Heart left ventricle (tissue), 16 donors: ENCODE measurements at regions not wholly inside any gene's neighbourhood (a gene's known extent, or its start where the extent isn't known, plus 50 kb on each side); places are given as distances from the start of the nearest gene placed in this dataset.

Source experiments
- ATAC-seq, 4 donors: fragments of 200-7000 bp; cut with Tn5 transposase; one replicate each; pipeline ENCODE4 v1.9.1; 2020 to 2022; ENCODE audit warnings: moderate library complexity in 4 of 4, mild to moderate bottlenecking in 3 of 4, moderate number of reproducible peaks in 1 of 4
- DNase-seq, 5 donors: peaks; one replicate each; pipeline ENCODE4 v3.0.0-alpha.2; 2020
- H3K27ac ChIP-seq, 12 donors: fragments of 200-600 bp; sonication (generic) in 4 of 12; one replicate each; pipeline versions ENCODE4 v1.5.0 to v1.8.0; 2016 to 2022; ENCODE audit warnings: mild to moderate bottlenecking in 2 of 12
- H3K27me3 ChIP-seq, 9 donors: fragments of 200-600 bp; sonication (generic) in 2 of 9; one replicate each; pipeline versions ENCODE4 v1.5.1 to v1.8.0; 2016 to 2022; ENCODE audit warnings: mild to moderate bottlenecking in 3 of 9
- H3K36me3 ChIP-seq, 9 donors: fragments of 200-600 bp; sonication (generic) in 2 of 9; one replicate each; pipeline versions ENCODE4 v1.5.0 to v1.8.0; 2018 to 2022; ENCODE audit warnings: mild to moderate bottlenecking in 2 of 9
- H3K4me1 ChIP-seq, 12 donors: fragments of 200-600 bp; sonication (generic) in 4 of 12; one replicate each; pipeline versions ENCODE4 v1.5.0 to v1.8.0; 2016 to 2022; ENCODE audit warnings: mild to moderate bottlenecking in 3 of 12
- H3K4me3 ChIP-seq, 12 donors: fragments of 200-600 bp; sonication (generic) in 4 of 12; one replicate each; pipeline versions ENCODE4 v1.5.0 to v1.8.0; 2017 to 2022; ENCODE audit warnings: mild to moderate bottlenecking in 9 of 12, moderate library complexity in 4 of 12
- H3K9me3 ChIP-seq, 12 donors: fragments of 200-600 bp; sonication (generic) in 4 of 12; one replicate each; pipeline versions ENCODE4 v1.5.0 to v1.8.0; 2016 to 2022; ENCODE audit warnings: mild to moderate bottlenecking in 1 of 12
- CTCF ChIP-seq, 12 donors: fragments of 200-600 bp; sonication (generic) in 4 of 12; IDR thresholded peaks; one replicate each; pipeline versions ENCODE4 v1.5.0 to v1.8.0; 2018 to 2022; ENCODE audit warnings: antibody characterized with exemption in 12 of 12, mild to moderate bottlenecking in 5 of 12
- POLR2A ChIP-seq, 2 donors: fragments of 450-650 bp; IDR thresholded peaks; one replicate each; pipeline ENCODE4 v1.6.1; 2017; ENCODE audit warnings: antibody characterized with exemption in 2 of 2, mild to moderate bottlenecking in 2 of 2, moderate library complexity in 2 of 2
- WGBS, 4 donors: extraction: QIAGEN DNeasy Blood & Tissue Kit in 2 of 4; methylation state at CpG; one replicate each; pipeline versions ENCODE4 v1.1.5 to v1.1.7; 2013 to 2018; 5-methylcytosine and 5-hydroxymethylcytosine counted together
- intact Hi-C, 10 donors: fragments of 100-400 bp; cut with DNase I; formaldehyde crosslinking; loops; one replicate each; pipeline versions ENCODE4 v1.11.1 to v1.14.2; 2022
- donor health status: ischemic (EF 13 %, LVEDD 7.1; RV severe dilation, severe dysfunction).
- donor health status: healthy with polysubstance abuse.
- donor health status: DM: no; HTN: yes; CAD: no.
- donor health status: DM: no; HTN: no; CAD: no.
- donor health status: ischemic (EF 25% LVEDD 6.9; RV normal size, moderate dysfunction).
- donor health status: ischemic (EF 25% LVEDD 5.7; RV mildly dilated, moderate dysfunction).
- donor health status: healthy.
- donor health status: DM: yes; HTN: yes; CAD: no.
- donor health status: ischemic (EF 35%, LVEDD 5.7; RV mildly dilated, moderate dysfunction).
- donor health status: nonischemic (EF 11% LVEDD 7.7; RV severe dilation, severe dysfunction).
- donor health status: DM: yes; HTN: yes; CAD: no.
- donor health status: PGD.
- donor health status: ischemic (EF 29% LVEDD 5.4; RV normal size, mild dysfunction).
- donor health status: nonischemic (EF 23%, LVEDD 6.1; RV moderate dilation, normal function).

- Histone ChIP-seq H3K4me1 (peaks cover 0 to 16% (median under 1%) of the 10 kb centered on the region in 12 donors), H3K4me3 (no peak overlapping the region), H3K36me3 (no peaks in the 10 kb centered on the region), H3K27ac (no peak overlapping the region), H3K9me3 (no peaks in the 10 kb centered on the region), H3K27me3 (no peaks in the 10 kb centered on the region)
- WGBS, 4 donors = 92 to 98% (median 95%) methylated on average over 6 of the region's 6 CpGs
- intact Hi-C loops = no loop called here
- TF ChIP-seq POLR2A (IDR thresholded peaks at IDR 0.05) = no peak
- TF ChIP-seq CTCF (IDR thresholded peaks at IDR 0.05) = no peak
- DNase-seq (no peak), ATAC-seq (no peak)
These were observed 173.7 kb upstream of the CDH11 start for GRCh38 chr16:65295527-65295926.

- Histone ChIP-seq H3K27ac (no peak overlapping the region), H3K4me1 (peaks cover 0 to 16% (median under 1%) of the 10 kb centered on the region in 12 donors), H3K27me3 (no peaks in the 10 kb centered on the region), H3K4me3 (no peak overlapping the region), H3K9me3 (no peaks in the 10 kb centered on the region), H3K36me3 (no peaks in the 10 kb centered on the region)
- WGBS, 4 donors = 59 to 71% (median 61%) methylated on average over 2 of the region's 2 CpGs
- intact Hi-C loops = no loop called here
- no peak for TF ChIP-seq CTCF (IDR thresholded peaks at IDR 0.05)
- no peak for TF ChIP-seq POLR2A (IDR thresholded peaks at IDR 0.05)
- ATAC-seq (no peak), DNase-seq (no peak)
These were observed 172.8 kb upstream of the CDH11 start for GRCh38 chr16:65294708-65295107.

GRCh38 chr16:65294165-65294564, 172.3 kb upstream of the CDH11 start:
- no peak for TF ChIP-seq CTCF (IDR thresholded peaks at IDR 0.05)
- TF ChIP-seq POLR2A (IDR thresholded peaks at IDR 0.05) = no peak
- Histone ChIP-seq H3K4me1 (peaks cover 0 to 16% (median under 1%) of the 10 kb centered on the region in 12 donors), H3K27ac (no peak overlapping the region), H3K27me3 (no peaks in the 10 kb centered on the region), H3K9me3 (no peaks in the 10 kb centered on the region), H3K4me3 (no peak overlapping the region), H3K36me3 (no peaks in the 10 kb centered on the region)
- 71 to 88% (median 83%) methylated on average over 3 of the region's 3 CpGs for WGBS, 4 donors
- no peak for ATAC-seq
- DNase-seq = no peak
- intact Hi-C loops = no loop called here

- ATAC-seq (peak in 3 of 4 donors; percentile 16 to 80 (median 71)), DNase-seq (peak in 1 of 5 donors; percentile 60)
- Histone ChIP-seq H3K9me3 (no peaks in the 10 kb centered on the region), H3K36me3 (no peaks in the 10 kb centered on the region), H3K27ac (no peak overlapping the region), H3K4me3 (no peak overlapping the region), H3K4me1 (peaks cover 0 to 15% (median 2%) of the 10 kb centered on the region in 12 donors), H3K27me3 (no peaks in the 10 kb centered on the region)
- 43 to 60% (median 55%) methylated on average over 4 of the region's 4 CpGs for WGBS, 4 donors
- intact Hi-C loops = no loop called here
- no peak for TF ChIP-seq CTCF (IDR thresholded peaks at IDR 0.05)
- no peak for TF ChIP-seq POLR2A (IDR thresholded peaks at IDR 0.05)
These were observed 167.2 kb upstream of the CDH11 start for GRCh38 chr16:65289022-65289421.
